Femur (tissue), 1 donor: ENCODE measurements at regions not wholly inside any gene's neighbourhood (a gene's known extent, or its start where the extent isn't known, plus 50 kb on each side); places are given as distances from the start of the nearest gene placed in this dataset.

ENCODE experiments used
- DNase-seq: peaks from one replicate; pipeline ENCODE4 v3.0.0-alpha.2; 2017

DNA sequence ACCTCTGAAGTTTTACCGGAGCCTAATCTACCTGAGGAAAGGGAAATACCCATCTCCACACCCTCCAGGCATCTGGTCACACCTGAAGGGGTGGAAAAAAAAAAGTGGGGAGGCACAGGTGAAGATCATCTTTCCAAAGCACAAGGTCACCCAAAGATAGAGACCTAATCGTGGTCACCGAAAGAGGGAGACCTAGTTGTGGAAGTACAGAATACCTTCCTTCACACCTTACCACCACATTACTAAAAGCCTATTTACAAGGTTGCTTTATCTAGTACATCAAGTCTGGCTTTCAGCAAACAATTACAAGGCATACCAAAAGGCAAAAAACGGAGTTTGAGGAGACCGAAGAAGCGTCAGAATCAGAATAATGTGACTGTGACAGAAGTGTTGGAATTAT, 110.0 kb upstream of the ARPP21 start:
- DNase-seq, result no peak

DNA sequence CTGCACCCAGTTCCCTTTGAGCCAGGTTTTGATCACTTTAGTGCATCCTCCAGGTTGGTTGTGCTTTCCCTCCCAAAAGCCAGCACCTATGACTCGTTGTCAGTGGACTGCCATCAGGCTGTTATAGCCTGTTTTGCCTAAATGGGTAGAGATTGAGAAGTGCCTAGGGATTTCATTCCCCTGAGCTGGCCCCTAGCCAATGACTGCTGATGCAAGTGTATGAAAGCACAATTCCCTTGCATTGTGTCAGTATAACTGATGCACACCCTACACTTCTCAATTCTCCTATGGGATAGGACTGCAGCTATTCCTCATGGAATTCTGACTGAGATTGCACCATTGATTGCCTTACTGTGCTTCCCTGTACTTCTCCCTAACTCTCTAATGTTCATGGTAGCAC, 102.1 kb upstream of the ARPP21 start:
- no peak for DNase-seq

DNA sequence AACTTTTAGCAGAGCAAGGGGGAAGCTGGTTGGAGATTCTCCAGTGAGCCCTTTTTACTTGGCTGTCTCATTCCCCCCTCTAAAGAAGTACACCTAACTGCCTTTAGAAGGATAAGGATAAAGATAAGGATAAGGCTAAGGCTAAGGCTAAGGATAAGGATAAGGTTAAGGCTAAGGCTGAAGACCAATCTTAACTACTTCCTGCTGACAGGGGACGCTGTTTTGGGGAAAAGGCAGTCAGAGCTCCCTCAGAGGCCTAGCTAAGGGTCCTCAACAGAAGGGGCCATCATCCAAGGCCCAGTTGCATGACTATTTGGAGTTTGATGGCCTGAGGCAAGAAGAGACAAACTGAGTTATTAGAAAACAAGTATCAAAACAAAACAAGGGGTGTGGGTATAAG, 94.3 kb upstream of the ARPP21 start:
- no peak for DNase-seq

DNA sequence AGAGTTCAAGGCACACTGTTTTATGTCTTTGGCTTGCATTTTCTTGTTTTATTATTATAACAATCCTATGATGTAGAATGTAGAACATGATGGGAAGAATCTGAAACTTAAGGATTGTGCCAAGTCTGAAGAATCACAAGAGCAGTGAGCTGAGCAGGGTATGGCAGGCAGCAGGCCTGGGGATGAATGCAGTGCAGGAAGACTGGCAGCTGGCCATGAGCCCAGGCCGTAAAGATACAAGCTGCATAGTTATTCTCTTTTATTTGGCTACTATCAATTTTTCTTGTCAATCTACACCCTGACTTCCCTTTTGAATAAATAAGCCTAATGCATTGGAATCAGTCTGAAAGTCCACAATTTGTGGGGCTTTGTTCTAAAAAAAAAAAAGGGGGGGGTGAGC, 89.6 kb upstream of the ARPP21 start:
- DNase-seq, result peak; percentile 25

DNA sequence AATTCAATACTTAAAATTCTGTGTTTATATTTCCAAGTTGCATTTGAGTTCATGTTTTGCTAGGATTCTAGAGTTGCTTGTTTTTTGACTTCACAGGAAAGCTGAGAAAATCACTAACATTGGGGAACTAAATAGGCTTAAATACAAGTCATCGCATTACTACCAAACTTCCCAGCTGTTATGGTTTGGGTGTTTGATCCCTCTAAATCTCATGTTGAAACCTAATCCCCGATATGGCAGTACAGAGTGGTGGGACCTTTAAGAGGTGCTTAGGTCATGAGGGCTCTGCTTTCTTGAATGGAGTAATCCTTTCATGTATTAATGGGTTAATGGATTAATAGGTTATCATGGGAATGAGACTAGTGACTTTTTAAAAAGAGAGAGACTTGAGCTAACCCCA, 77.2 kb upstream of the ARPP21 start:
- DNase-seq, result no peak

DNA sequence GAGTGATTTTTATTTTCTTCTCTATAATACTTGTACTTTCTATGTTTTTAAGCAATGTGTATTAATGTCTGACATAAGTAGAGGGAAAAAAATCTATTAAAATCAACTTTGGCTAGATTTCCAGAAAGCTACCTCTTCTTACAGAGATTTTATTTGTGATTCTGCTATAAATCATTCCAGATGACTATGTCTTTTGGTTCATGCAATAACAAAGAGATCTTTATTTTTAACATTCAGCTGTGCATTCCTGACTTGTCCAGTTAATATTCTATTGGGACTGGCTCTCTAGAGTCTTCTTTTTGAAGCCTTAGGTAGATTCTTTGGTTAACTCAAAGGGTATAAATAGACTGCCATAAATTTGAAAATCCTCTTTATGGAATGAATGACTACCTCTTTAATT, 74.3 kb upstream of the ARPP21 start:
- no peak for DNase-seq
